Endothelial cell of hepatic sinusoid (primary cell): ENCODE measurements at regions not wholly inside any gene's neighbourhood (a gene's known extent, or its start where the extent isn't known, plus 50 kb on each side); places are given as distances from the start of the nearest gene placed in this dataset.

Experiments
- in situ Hi-C: cut with HindIII; loops from 2 replicates; pipeline ENCODE4 v1.10.0; 2017; ENCODE audit warnings: low sequenced_read_pairs

DNA sequence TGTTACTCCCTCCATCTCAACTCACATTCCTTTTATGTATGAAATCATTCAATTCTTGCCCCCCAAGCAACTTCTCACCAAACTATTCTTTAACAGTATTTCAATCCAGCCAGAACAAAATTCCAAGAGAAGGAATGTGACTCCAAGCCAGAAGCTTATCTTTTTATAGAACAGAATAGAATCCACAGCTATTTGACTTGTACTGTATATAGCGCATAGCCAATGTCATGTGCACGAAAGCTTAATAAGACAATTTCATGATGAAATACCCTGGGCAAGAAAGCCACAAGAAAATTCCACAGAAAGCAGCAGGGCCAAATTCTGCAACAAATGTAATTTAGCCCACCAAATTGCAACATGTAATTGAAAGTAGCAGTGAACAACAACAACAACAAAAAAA is 127.6 kb upstream of the UBE2E2 start:
- in situ Hi-C loops, result no loop called here

DNA sequence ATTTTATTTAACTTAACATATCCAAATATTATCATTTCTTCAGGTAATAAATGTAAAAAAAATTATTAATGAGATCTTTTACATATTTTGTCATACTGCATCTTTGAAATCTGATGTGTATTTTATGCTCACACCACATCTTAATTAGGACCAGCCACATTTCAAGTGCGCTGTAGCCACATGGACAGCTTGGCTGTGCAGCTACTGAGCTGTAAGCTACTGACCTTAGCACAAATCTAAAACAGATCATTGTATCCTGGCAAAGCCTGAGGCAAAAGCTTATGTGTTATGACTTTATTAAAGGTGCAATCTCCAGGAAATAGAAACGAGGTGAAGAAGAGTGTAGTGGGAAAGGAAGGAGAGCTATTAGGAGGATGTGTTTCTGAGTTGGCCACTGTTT is 126.7 kb upstream of the UBE2E2 start:
- in situ Hi-C loops, result no loop called here

- in situ Hi-C loops, result no loop called here
Observed at GRCh38 chr3:23077126-23077525, 126.0 kb upstream of the UBE2E2 start.

DNA sequence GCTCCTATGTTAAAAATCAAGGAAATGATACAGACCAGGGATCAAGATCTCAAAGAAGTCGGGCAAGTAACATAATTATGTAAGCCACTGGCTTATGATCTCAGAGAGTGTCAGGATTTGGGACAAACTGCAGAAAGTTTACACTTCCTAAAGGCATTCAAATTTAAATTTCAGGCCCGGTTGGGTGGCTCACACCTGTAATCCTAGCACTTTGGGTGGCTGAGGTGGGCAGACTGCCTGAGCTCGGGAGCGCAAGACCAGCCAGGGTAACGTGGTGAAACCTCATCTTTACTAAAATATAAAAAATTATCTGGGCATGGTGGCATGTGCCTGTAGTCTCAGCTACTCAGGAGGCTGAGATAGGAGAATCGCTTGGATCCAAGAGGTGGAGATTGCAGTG is 124.4 kb upstream of the UBE2E2 start:
- in situ Hi-C loops, result no loop called here

DNA sequence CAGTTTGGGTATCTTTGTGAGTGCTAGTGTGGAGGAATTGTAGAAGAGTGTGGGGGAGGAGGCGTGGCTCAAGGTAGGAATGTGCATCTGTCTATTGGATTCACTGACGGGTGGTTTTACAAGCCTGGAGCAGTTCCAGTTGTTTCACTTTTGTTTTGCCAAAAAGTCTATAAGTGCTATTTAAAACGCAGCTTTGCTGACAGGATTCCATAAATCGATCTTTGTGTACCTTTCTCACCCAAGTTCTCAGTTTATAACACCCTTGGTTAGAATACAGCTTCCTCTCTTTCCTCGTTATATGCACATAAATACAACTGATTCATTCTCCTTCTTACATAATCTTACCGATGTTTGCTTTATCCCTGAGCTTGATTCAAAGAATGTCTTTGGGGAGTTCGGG is 123.2 kb upstream of the UBE2E2 start:
- in situ Hi-C loops, result no loop called here

- in situ Hi-C loops, result no loop called here
Observed at GRCh38 chr3:23083701-23084100, 119.4 kb upstream of the UBE2E2 start.

- in situ Hi-C loops, result no loop called here
Observed at GRCh38 chr3:23084367-23084766, 118.8 kb upstream of the UBE2E2 start.

DNA sequence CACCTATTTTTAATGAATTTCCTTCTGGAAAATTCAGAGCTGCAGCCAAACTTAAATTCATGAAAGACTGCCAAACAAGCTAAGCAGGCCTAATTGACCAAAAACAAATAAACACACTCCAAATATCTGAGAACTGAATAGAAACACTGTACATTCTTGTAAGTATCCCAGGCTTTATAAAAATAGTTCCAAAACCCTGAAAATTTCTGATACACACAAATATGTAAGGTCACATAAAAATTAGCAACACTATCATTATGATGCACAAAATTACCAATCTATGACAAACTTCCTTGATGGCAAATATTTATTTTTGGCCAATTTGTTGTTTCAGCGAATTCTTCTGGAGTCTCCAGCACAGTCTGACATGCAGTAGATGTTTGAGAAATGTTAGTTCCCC is 117.9 kb upstream of the UBE2E2 start:
- in situ Hi-C loops, result no loop called here

GRCh38 chr3:23086331-23086730 is 116.8 kb upstream of the UBE2E2 start:
- in situ Hi-C loops, result no loop called here

- in situ Hi-C loops, result no loop called here
Observed at GRCh38 chr3:23086831-23087230, 116.3 kb upstream of the UBE2E2 start.

- in situ Hi-C loops, result no loop called here
Observed at GRCh38 chr3:23094412-23094811, 108.7 kb upstream of the UBE2E2 start.

GRCh38 chr3:23094890-23095462 is 108.2 kb upstream of the UBE2E2 start:
- in situ Hi-C loops, result no loop called here

DNA sequence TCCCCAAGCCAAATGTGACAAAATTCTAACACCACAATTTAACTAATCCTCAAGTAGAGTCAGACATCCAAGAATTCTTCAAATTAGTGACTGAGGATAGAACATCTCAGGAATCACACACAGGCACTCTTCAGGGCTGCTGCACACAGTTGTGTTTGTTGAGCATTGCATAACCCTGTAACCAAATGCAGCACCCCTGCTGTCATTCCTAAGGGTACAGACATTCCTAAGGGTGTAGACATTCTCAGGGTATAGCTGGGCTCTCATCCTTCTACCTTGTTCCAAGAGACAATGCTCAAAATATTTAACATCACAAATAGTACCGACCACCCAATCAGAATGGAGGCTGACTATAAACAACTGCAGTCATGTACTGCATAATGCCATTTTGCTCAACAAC is 107.1 kb upstream of the UBE2E2 start:
- in situ Hi-C loops, result no loop called here

DNA sequence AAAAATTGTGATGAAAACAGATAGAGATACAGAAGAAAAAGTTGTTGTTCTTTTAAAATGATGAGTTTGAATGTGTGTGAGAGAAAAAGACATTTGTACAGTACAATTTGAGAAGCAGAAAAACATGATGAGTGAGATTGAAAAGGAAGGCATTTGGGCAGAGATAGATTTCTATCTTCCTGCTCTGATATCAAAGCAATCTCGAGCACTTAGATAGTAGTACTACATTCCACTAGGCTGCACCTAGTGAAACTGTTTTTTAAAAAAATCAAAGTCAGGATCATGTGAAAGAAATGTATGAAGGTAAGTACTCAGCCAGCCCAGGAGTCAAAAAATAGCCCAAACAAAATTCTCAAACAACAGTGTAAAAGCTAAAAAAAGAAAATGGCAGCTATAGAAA is 104.1 kb upstream of the UBE2E2 start:
- in situ Hi-C loops, result no loop called here

DNA sequence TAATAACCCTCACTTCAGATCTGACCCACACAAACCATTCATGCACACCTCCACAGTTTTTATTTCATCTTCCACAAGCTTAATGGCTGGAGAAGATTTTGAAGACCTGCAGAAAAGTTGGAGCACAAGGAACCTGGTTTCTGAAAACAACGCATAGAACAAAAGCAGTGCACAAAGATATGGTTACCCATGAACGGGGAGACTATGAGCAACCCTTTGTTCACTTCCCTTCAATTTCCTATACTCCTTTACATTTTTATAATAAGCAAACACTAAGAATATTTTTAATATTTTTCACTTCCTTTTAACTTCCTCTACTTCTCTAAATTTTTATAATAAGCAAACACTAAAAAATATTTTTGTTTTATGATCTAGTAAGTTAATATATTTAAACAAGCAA is 103.5 kb upstream of the UBE2E2 start:
- in situ Hi-C loops, result no loop called here

- in situ Hi-C loops, result no loop called here
Observed at GRCh38 chr3:23100106-23100505, 103.0 kb upstream of the UBE2E2 start.

GRCh38 chr3:23103764-23104163 is 99.4 kb upstream of the UBE2E2 start:
- in situ Hi-C loops, result no loop called here

DNA sequence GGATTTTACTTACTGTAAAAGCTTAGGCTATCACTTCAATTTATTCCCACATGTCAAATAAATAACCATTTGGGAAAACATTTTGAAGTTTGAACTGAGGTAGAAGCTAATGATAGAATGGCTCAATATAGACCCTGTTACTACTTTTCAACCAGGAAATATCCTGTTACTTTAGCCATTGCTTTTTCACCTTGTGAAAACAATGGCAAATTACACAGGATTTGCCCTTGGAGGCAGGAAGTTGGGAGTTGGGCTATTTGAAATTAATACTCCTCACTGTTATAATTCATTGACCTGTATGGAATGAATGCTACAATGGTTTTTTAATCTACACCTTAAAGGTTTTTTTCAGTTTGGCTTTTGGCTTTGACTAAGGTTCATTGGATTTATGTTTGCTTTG is 98.1 kb upstream of the UBE2E2 start:
- in situ Hi-C loops, result no loop called here

DNA sequence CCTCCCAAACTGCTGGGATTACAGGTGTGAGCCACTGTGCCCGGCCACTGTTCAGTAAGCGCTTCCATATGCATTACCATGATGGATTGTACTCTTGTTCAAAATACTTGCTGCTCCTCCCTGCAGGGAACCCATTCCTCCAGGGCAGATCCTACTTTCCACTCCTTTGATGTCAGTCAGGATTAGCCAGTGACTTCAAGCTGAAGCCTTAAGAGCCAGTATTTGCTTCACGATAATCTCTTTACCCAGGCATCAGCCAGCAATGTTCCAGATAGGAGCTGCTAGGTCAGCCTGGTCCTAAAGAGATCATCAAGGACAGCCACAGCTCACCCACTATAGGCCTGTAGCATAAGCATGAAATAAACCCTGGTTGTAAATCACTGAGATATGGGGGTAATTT is 96.5 kb upstream of the UBE2E2 start:
- in situ Hi-C loops, result no loop called here

- in situ Hi-C loops, result no loop called here
Observed at GRCh38 chr3:23107221-23107620, 95.9 kb upstream of the UBE2E2 start.

GRCh38 chr3:23108451-23109057 is 94.6 kb upstream of the UBE2E2 start:
- in situ Hi-C loops, result no loop called here

- in situ Hi-C loops, result no loop called here
Observed at GRCh38 chr3:23111286-23111685, 91.8 kb upstream of the UBE2E2 start.

DNA sequence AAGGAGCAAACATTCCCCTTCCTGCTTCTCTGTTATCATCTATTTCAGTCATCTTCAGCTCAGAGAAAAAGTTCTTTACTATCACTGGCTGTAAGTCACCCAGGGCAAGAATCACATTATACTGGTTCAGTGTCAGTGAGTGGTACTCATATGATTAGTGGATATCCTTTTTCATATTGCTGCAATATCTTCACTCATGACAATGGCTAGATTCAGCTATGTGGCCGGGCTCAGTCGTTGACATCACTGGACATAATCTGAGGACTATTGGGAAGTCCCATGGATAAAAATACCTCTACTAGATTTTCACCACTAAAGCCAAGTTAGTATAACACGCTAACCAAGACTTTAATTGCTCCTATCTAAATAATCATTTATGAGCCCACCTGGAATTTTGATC is 91.3 kb upstream of the UBE2E2 start:
- in situ Hi-C loops, result no loop called here
